Tibial artery (tissue), 4 donors: ENCODE measurements at regions not wholly inside any gene's neighbourhood (a gene's known extent, or its start where the extent isn't known, plus 50 kb on each side); places are given as distances from the start of the nearest gene placed in this dataset.

Source experiments
- DNase-seq, 2 donors: peaks; one replicate each; pipeline ENCODE4 v3.0.0-alpha.2; 2019
- H3K27ac ChIP-seq, 2 donors: fragments of 200-600 bp; sonication (generic) in 1 of 2; 1 replicate in 1 of 2; 2 replicates in 1 of 2; pipeline ENCODE4 v1.5.1; 2018 to 2019; ENCODE audit warnings: mild to moderate bottlenecking in 1 of 2
- H3K27me3 ChIP-seq, 2 donors: fragments of 200-600 bp; sonication (generic) in 1 of 2; one replicate each; pipeline versions ENCODE4 v1.5.1 to v1.6.0; 2016 to 2019
- H3K36me3 ChIP-seq, 3 donors: fragments of 200-600 bp; sonication (generic) in 2 of 3; one replicate each; pipeline ENCODE4 v1.5.1; 2016 to 2019; ENCODE audit warnings: mild to moderate bottlenecking in 2 of 3
- H3K4me1 ChIP-seq, 4 donors: fragments of 200-600 bp; sonication (generic) in 2 of 4; 1 replicate in 3 of 4; 2 replicates in 1 of 4; pipeline ENCODE4 v1.5.1; 2016 to 2019
- H3K4me3 ChIP-seq, 2 donors: fragments of 200-600 bp; sonication (generic) in 1 of 2; 1 replicate in 1 of 2; 2 replicates in 1 of 2; pipeline ENCODE4 v1.5.1; 2018 to 2019; ENCODE audit warnings: mild to moderate bottlenecking in 2 of 2
- H3K9me3 ChIP-seq, 3 donors: fragments of 200-600 bp; sonication (generic) in 1 of 3; one replicate each; pipeline ENCODE4 v1.5.1; 2016 to 2019
- CTCF ChIP-seq, 2 experiments: fragments of 200-600 bp in 1 of 2; fragments of 450-650 bp in 1 of 2; IDR thresholded peaks; one replicate each; pipeline ENCODE4 v1.5.1; 2017 to 2019; ENCODE audit warnings: antibody characterized with exemption in 2 of 2, mild to moderate bottlenecking in 1 of 2, moderate library complexity in 1 of 2
- intact Hi-C: fragments of 100-400 bp; cut with DNase I; formaldehyde crosslinking; loops from one replicate; pipeline ENCODE4 v1.15.0; 2023; ENCODE audit warnings: low total_unique reads

- no peak for TF ChIP-seq CTCF (IDR thresholded peaks at IDR 0.05)
- intact Hi-C loops = no loop called here
- no peaks in the 10 kb centered on the region for H3K4me1 ChIP-seq
- no peaks in the 10 kb centered on the region for H3K27me3 ChIP-seq
- no peaks in the 10 kb centered on the region for H3K9me3 ChIP-seq
- no peak overlapping the region for H3K27ac ChIP-seq
- H3K36me3 ChIP-seq = no peaks in the 10 kb centered on the region
- no peak overlapping the region for H3K4me3 ChIP-seq
- no peak for DNase-seq
Observed at GRCh38 chr14:29102266-29102665, 335.7 kb downstream of the FOXG1 start.

- Histone ChIP-seq H3K4me3 (no peak overlapping the region), H3K27me3 (no peaks in the 10 kb centered on the region), H3K36me3 (no peaks in the 10 kb centered on the region), H3K9me3 (no peaks in the 10 kb centered on the region), H3K27ac (no peak overlapping the region), H3K4me1 (no peaks in the 10 kb centered on the region)
- no peak for DNase-seq
- no peak for TF ChIP-seq CTCF (IDR thresholded peaks at IDR 0.05)
- intact Hi-C loops = no loop called here
Observed at GRCh38 chr14:29102996-29103395, 336.4 kb downstream of the FOXG1 start.

DNA sequence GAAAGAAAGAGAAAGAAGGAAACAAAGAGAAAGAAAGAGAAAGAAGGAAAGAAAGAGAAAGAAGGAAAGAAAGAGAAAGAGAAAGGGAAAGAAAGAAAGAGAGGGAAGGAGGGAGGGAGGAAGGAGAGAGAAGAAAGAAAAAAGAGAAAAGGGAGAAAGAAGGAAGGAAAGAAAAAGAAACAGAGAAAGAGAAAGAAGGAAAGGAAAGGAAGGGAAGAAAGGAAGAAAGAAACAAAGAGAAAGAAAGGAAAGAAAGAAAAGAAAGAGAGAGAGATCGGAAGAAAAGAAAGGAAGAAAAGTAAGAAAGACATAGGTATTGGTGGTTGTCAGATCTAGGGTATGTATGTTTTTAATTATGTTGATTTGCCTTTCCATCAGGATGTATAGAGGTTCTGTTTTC, 342.3 kb downstream of the FOXG1 start:
- no peak overlapping the region for H3K27ac ChIP-seq
- H3K36me3 ChIP-seq = no peaks in the 10 kb centered on the region
- intact Hi-C loops = no loop called here
- no peak overlapping the region for H3K4me3 ChIP-seq
- H3K4me1 ChIP-seq = no peaks in the 10 kb centered on the region
- no peaks in the 10 kb centered on the region for H3K9me3 ChIP-seq
- DNase-seq = no peak
- no peak for TF ChIP-seq CTCF (IDR thresholded peaks at IDR 0.05)
- H3K27me3 ChIP-seq = no peaks in the 10 kb centered on the region

GRCh38 chr14:29109589-29109988, 343.0 kb downstream of the FOXG1 start:
- no peaks in the 10 kb centered on the region for H3K27me3 ChIP-seq
- H3K36me3 ChIP-seq = no peaks in the 10 kb centered on the region
- intact Hi-C loops = no loop called here
- DNase-seq = no peak
- H3K4me3 ChIP-seq = no peak overlapping the region
- no peak overlapping the region for H3K27ac ChIP-seq
- no peaks in the 10 kb centered on the region for H3K4me1 ChIP-seq
- no peaks in the 10 kb centered on the region for H3K9me3 ChIP-seq
- no peak for TF ChIP-seq CTCF (IDR thresholded peaks at IDR 0.05)

- Histone ChIP-seq H3K27ac (no peak overlapping the region), H3K4me1 (no peaks in the 10 kb centered on the region), H3K36me3 (no peaks in the 10 kb centered on the region), H3K4me3 (no peak overlapping the region), H3K9me3 (no peaks in the 10 kb centered on the region), H3K27me3 (no peaks in the 10 kb centered on the region)
- no peak for TF ChIP-seq CTCF (IDR thresholded peaks at IDR 0.05)
- no peak for DNase-seq
- intact Hi-C loops = no loop called here
Observed at GRCh38 chr14:29111554-29111953, 345.0 kb downstream of the FOXG1 start.

- intact Hi-C loops = no loop called here
- H3K4me1 ChIP-seq = no peaks in the 10 kb centered on the region
- H3K27me3 ChIP-seq = no peaks in the 10 kb centered on the region
- H3K9me3 ChIP-seq = no peaks in the 10 kb centered on the region
- H3K27ac ChIP-seq = no peak overlapping the region
- DNase-seq = no peak
- H3K4me3 ChIP-seq = no peak overlapping the region
- TF ChIP-seq CTCF (IDR thresholded peaks at IDR 0.05) = no peak
- no peaks in the 10 kb centered on the region for H3K36me3 ChIP-seq
Observed at GRCh38 chr14:29123017-29123416, 356.4 kb downstream of the FOXG1 start.
